ENCODE measurements at regions not wholly inside any gene's neighbourhood (a gene's known extent, or its start where the extent isn't known, plus 50 kb on each side); places are given as distances from the start of the nearest gene placed in this dataset.

GRCh38 chr7:91798425-91798824, 82.1 kb downstream of the MTERF1 start:
- DNase-seq = no peak

- DNase-seq = no peak
These were observed 80.1 kb downstream of the MTERF1 start for GRCh38 chr7:91800389-91800788.

GRCh38 chr7:91801331-91801983, 79.0 kb downstream of the MTERF1 start:
- DNase-seq = no peak

DNA sequence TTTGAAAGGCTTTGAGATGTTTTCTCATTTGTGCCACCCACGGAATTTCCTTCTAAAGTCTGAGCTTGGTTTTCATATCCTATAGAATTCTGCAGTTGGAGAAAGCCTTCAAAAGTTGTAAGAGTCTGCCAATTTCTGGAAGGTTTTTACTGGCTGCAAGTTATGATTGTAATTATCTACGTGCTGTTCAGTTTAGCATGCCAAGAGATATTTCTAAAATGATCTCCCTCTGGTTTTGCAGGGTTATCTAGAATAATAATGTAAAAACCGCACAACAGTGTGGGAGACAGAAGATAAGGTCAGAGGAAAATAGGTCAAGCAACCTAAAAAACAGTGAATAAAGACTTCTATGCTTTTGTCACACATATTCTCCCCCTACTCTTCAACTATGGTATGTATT, 69.3 kb downstream of the MTERF1 start:
- DNase-seq = no peak

DNA sequence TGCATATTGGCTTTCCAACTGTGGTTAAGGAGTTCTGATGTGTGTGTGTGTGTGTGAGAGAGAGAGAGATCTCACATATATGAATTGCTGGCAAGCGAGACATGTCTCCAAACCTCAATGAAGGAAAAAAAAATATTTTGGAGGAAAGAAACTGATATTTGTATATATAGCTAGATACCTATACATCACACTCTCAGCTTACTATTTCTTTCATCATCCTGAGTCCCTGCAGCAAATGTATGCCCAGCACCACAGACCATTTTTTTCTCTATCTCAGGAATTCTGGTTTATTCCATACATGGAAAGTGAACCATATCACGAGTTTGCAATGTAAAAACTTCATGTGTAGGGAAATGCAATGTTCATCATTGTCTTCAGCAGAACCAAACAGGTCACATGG, 68.9 kb downstream of the MTERF1 start:
- no peak for DNase-seq

GRCh38 chr7:91812388-91812787, 68.1 kb downstream of the MTERF1 start:
- no peak for DNase-seq

DNA sequence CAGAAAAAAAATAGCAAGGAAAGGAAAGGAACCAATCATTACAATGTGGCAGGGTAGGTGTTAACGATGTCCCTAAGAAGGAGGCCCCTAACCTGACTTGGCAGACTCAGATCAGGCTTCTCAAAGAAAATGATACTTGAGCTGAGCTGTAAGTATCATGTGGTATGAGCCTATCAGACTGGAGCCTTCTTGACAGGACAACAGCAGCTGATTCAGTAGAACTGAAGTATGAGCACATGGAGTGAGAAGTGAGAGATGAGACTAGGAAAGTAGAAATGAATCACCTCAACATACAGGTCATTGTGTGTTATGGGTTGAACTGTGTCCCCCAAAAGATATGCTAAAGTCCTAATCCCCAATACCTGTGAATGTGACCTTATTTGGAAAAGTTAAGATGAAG, 66.3 kb downstream of the MTERF1 start:
- no peak for DNase-seq

Data from NCI-H510A (cell line).